GM12878 (cell line): ENCODE measurements at regions not wholly inside any gene's neighbourhood (a gene's known extent, or its start where the extent isn't known, plus 50 kb on each side); places are given as distances from the start of the nearest gene placed in this dataset.
"Not testable (repeated sequence)": the region's sequence is repeated elsewhere in the genome, so short reads cannot be mapped to it uniquely, and the experiment has no call there.

Experiments used
- BCL3 ChIP-seq: IDR thresholded peaks from 2 replicates; pipeline ENCODE4 v1.6.1; 2011; ENCODE audit warnings: borderline replicate concordance, low read depth, mild to moderate bottlenecking, moderate library complexity, low read length; ENCODE audit not compliant: insufficient read depth, poor library complexity, severe bottlenecking
- CREM ChIP-seq: IDR thresholded peaks from 2 replicates; pipeline ENCODE4 v1.6.1; 2014; ENCODE audit warnings: antibody characterized with exemption, low read depth
- CTCF ChIP-seq, 3 experiments: IDR thresholded peaks in 2 of 3; conservative IDR thresholded peaks in 1 of 3; 2 replicates each; pipeline ENCODE4 v1.5.1; 2011; ENCODE audit warnings: low read depth in 3 of 3, low read length in 3 of 3, mild to moderate bottlenecking in 3 of 3, control low read depth in 2 of 3, moderate library complexity in 2 of 3, inconsistent platforms in 1 of 3, mixed read lengths in 1 of 3; ENCODE audit not compliant: control insufficient read depth in 2 of 3, insufficient read depth in 1 of 3; ENCODE audit errors: extremely low read depth in 1 of 3
- EP300 ChIP-seq, 2 experiments: fragments of 150-350 bp in 1 of 2; IDR thresholded peaks; 2 replicates each; pipeline ENCODE4 v1.6.1; 2011 to 2012; ENCODE audit warnings: low read depth in 2 of 2, low read length in 2 of 2, borderline replicate concordance in 1 of 2, improper control_type of control experiment in 1 of 2, inconsistent platforms in 1 of 2; ENCODE audit not compliant: control insufficient read depth in 1 of 2
- MYC ChIP-seq: IDR thresholded peaks from 2 replicates; pipeline ENCODE4 v1.6.1; 2011; ENCODE audit warnings: mild to moderate bottlenecking, low read length, moderate library complexity, inconsistent platforms; ENCODE audit not compliant: insufficient read depth, insufficient replicate concordance, insufficient read length, severe bottlenecking
- POLR2A ChIP-seq: IDR thresholded peaks from 2 replicates; pipeline ENCODE4 v1.6.1; 2011; ENCODE audit warnings: low read depth, mild to moderate bottlenecking, low read length
- SP1 ChIP-seq: IDR thresholded peaks from one replicate; pipeline ENCODE4 v1.6.1; 2011; ENCODE audit warnings: low read depth, low read length
- TCF7 ChIP-seq: IDR thresholded peaks from 2 replicates; pipeline ENCODE4 v1.6.1; 2014; ENCODE audit warnings: antibody characterized with exemption, borderline replicate concordance

- TF ChIP-seq MYC; BCL3; TCF7; POLR2A; CTCF (IDR thresholded peaks at IDR 0.05 in 2 of 3, conservative IDR thresholded peaks at IDR 0.05 in 1 of 3; ENCODE audit: control insufficient read depth in 2 of 3, extremely low read depth in 1 of 3, insufficient read depth in 1 of 3, low read depth in 3 of 3, low read length in 3 of 3); EP300 (IDR thresholded peaks at IDR 0.05; ENCODE audit: borderline replicate concordance in 1 of 2, control insufficient read depth in 1 of 2, low read depth in 2 of 2, low read length in 2 of 2); CREM; SP1: not testable (repeated sequence)
Measured at GRCh38 chr3:87433445-87433844, 157.1 kb upstream of the POU1F1 start.
